SK-N-SH treated with all-trans-retinoic acid at 6 μM for 48 hours (cell line): ENCODE measurements at regions not wholly inside any gene's neighbourhood (a gene's known extent, or its start where the extent isn't known, plus 50 kb on each side); places are given as distances from the start of the nearest gene placed in this dataset.

Experiments
- ATAC-seq: fragments of 200-7000 bp; cut with Tn5 transposase; 3 replicates; pipeline ENCODE4 v1.9.1; 2020; ENCODE audit warnings: mild to moderate bottlenecking, moderate library complexity
- BACH2 ChIP-seq: fragments of 250-450 bp; sonication (Bioruptor Pico); IDR thresholded peaks from 2 replicates; pipeline ENCODE4 v1.9.0; 2021; ENCODE audit warnings: mild to moderate bottlenecking, borderline replicate concordance
- CREB5 ChIP-seq: fragments of 250-450 bp; sonication (Bioruptor Pico); IDR thresholded peaks from 2 replicates; pipeline ENCODE4 v1.5.1; 2020; ENCODE audit warnings: low read depth, mild to moderate bottlenecking, moderate library complexity
- CSDC2 ChIP-seq: fragments of 250-450 bp; sonication (Bioruptor Pico); IDR thresholded peaks from 2 replicates; pipeline ENCODE4 v1.5.0; 2020; ENCODE audit warnings: mild to moderate bottlenecking, moderate library complexity
- ESRRG ChIP-seq: fragments of 250-450 bp; sonication (Bioruptor Pico); IDR thresholded peaks from 2 replicates; pipeline ENCODE4 v1.6.1; 2021; ENCODE audit warnings: mild to moderate bottlenecking
- GLIS3 ChIP-seq: fragments of 250-450 bp; sonication (Bioruptor Pico); IDR thresholded peaks from 2 replicates; pipeline ENCODE4 v1.5.0; 2020; ENCODE audit warnings: mild to moderate bottlenecking, moderate library complexity
- ISL1 ChIP-seq: fragments of 250-450 bp; sonication (Bioruptor Pico); IDR thresholded peaks from 2 replicates; pipeline ENCODE4 v2.1.2; 2022; ENCODE audit warnings: mild to moderate bottlenecking, moderate library complexity
- OSR1 ChIP-seq: fragments of 250-450 bp; sonication (Bioruptor Pico); IDR thresholded peaks from 2 replicates; pipeline ENCODE4 v1.8.0; 2022; ENCODE audit warnings: moderate library complexity, mild to moderate bottlenecking, inconsistent platforms
- PPARA ChIP-seq: fragments of 250-450 bp; sonication (Bioruptor Pico); IDR thresholded peaks from 2 replicates; pipeline ENCODE4 v1.5.0; 2020; ENCODE audit warnings: mild to moderate bottlenecking, borderline replicate concordance
- RARB ChIP-seq: fragments of 250-450 bp; sonication (Bioruptor Pico); IDR thresholded peaks from 2 replicates; pipeline ENCODE4 v1.8.0; 2021; ENCODE audit warnings: mild to moderate bottlenecking, moderate library complexity
- SNAI2 ChIP-seq: fragments of 250-450 bp; sonication (Bioruptor Pico); IDR thresholded peaks from 2 replicates; pipeline ENCODE4 v1.5.0; 2020; ENCODE audit warnings: mild to moderate bottlenecking, moderate library complexity
- TCF4 ChIP-seq: fragments of 250-450 bp; sonication (Bioruptor Pico); IDR thresholded peaks from 2 replicates; pipeline ENCODE4 v1.8.0; 2021; ENCODE audit warnings: mild to moderate bottlenecking, moderate library complexity, borderline replicate concordance
- TOX ChIP-seq: fragments of 250-450 bp; sonication (Bioruptor Pico); IDR thresholded peaks from 2 replicates; pipeline ENCODE4 v1.8.0; 2021; ENCODE audit warnings: mild to moderate bottlenecking, moderate library complexity, borderline replicate concordance
- TSHZ2 ChIP-seq: fragments of 250-450 bp; sonication (Bioruptor Pico); IDR thresholded peaks from 2 replicates; pipeline ENCODE4 v1.5.0; 2020; ENCODE audit warnings: mild to moderate bottlenecking, moderate library complexity
- ZC3H10 ChIP-seq: fragments of 250-450 bp; sonication (Bioruptor Pico); IDR thresholded peaks from 2 replicates; pipeline ENCODE4 v1.5.1; 2021; ENCODE audit warnings: mild to moderate bottlenecking, moderate library complexity
- ZFP3 ChIP-seq: fragments of 250-450 bp; sonication (Bioruptor Pico); IDR thresholded peaks from 2 replicates; pipeline ENCODE4 v1.5.0; 2020; ENCODE audit warnings: mild to moderate bottlenecking, moderate library complexity
- ZFP30 ChIP-seq: fragments of 450-650 bp; formaldehyde crosslinking; IDR thresholded peaks from 2 replicates; pipeline ENCODE4 v1.5.0; 2022; ENCODE audit warnings: mild to moderate bottlenecking, moderate library complexity
- ZNF565 ChIP-seq: fragments of 450-650 bp; formaldehyde crosslinking; conservative IDR thresholded peaks from 2 replicates; pipeline ENCODE4 v1.5.0; 2020; ENCODE audit warnings: low read depth, mild to moderate bottlenecking, moderate library complexity
- ZNF70 ChIP-seq: fragments of 450-650 bp; formaldehyde crosslinking; IDR thresholded peaks from 2 replicates; pipeline ENCODE4 v1.5.0; 2020; ENCODE audit warnings: mild to moderate bottlenecking, moderate library complexity
- ZNF8 ChIP-seq: fragments of 450-650 bp; formaldehyde crosslinking; IDR thresholded peaks from 2 replicates; pipeline ENCODE4 v1.5.0; 2020; ENCODE audit warnings: mild to moderate bottlenecking, moderate library complexity
- TF ChIP-seq, protein P1 (sequence below): fragments of 250-450 bp; sonication (Bioruptor Pico); IDR thresholded peaks from 2 replicates; pipeline ENCODE4 v1.5.1; 2021; ENCODE audit warnings: mild to moderate bottlenecking, moderate library complexity
- TF ChIP-seq, protein P2 (sequence below): fragments of 250-450 bp; sonication (Bioruptor Pico); IDR thresholded peaks from 2 replicates; pipeline ENCODE4 v1.8.0; 2021; ENCODE audit warnings: low read depth, mild to moderate bottlenecking, moderate library complexity, borderline replicate concordance

DNA sequence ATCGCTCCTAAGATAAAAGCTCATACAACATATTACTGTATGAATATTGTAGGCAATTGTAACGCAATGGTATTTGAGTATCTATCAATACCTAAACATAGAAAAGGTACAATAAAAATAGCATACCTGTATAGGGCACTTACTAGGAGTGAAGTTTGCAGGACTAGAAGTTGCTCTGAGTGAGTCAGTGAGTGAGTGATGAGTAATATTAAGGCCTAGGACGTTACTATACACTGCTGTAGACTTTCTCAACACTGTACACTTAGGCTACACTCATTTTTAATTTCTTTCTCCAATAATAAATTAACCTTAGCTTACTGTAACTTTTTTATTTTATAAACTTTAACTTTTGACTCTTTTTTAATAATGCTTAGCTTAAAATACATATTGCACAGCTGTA, 546.9 kb downstream of the HACE1 start:
- TF ChIP-seq ZNF565 (no peak), GLIS3 (CRISPR knock-in tag) (no peak), OSR1 (CRISPR knock-in tag) (no peak), RARB (no peak), TOX (CRISPR knock-in tag) (no peak), PPARA (CRISPR knock-in tag) (no peak), SNAI2 (CRISPR knock-in tag) (no peak), ZNF70 (CRISPR knock-in tag) (no peak), ESRRG (no peak), CSDC2 (no peak), TSHZ2 (CRISPR knock-in tag) (no peak), ZFP30 (CRISPR knock-in tag) (no peak), TCF4 (no peak), ZFP3 (CRISPR knock-in tag) (no peak)
- TF ChIP-seq, protein P1, sequence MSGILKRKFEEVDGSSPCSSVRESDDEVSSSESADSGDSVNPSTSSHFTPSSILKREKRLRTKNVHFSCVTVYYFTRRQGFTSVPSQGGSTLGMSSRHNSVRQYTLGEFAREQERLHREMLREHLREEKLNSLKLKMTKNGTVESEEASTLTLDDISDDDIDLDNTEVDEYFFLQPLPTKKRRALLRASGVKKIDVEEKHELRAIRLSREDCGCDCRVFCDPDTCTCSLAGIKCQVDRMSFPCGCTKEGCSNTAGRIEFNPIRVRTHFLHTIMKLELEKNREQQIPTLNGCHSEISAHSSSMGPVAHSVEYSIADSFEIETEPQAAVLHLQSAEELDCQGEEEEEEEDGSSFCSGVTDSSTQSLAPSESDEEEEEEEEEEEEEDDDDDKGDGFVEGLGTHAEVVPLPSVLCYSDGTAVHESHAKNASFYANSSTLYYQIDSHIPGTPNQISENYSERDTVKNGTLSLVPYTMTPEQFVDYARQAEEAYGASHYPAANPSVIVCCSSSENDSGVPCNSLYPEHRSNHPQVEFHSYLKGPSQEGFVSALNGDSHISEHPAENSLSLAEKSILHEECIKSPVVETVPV, result no peak
- no peak for ATAC-seq

GRCh38 chr6:104306211-104306610, 553.5 kb downstream of the HACE1 start:
- TF ChIP-seq ESRRG, result no peak
- no peak for TF ChIP-seq ISL1 (CRISPR knock-in tag)
- TF ChIP-seq ZFP3 (CRISPR knock-in tag), result no peak
- TF ChIP-seq ZFP30 (CRISPR knock-in tag), result no peak
- no peak for TF ChIP-seq TCF4
- TF ChIP-seq BACH2, result no peak
- TF ChIP-seq GLIS3 (CRISPR knock-in tag), result no peak
- no peak for TF ChIP-seq OSR1 (CRISPR knock-in tag)
- TF ChIP-seq, all 23 proteins: peak for 0
- no peak for ATAC-seq

DNA sequence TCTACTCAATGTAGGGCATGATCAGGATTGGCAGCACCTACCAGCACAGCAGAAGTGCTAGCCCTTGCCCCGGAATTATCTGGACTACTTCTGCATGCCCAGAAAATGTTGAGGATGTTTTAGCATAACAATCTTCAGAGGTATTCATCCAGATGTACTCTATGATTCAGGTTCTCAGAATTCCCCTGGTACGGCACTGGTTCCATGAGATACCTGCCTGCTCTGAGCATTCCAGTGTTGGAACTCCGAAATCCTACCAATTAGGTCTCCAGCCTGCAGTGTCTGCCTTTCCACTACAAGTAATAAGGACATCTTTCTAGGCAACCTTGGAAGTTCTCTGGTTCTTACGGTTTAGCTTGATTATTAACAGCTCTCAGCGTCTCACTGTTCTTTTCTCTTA, 554.5 kb downstream of the HACE1 start:
- no peak for ATAC-seq
- TF ChIP-seq ZNF8 (CRISPR knock-in tag) (no peak), CSDC2 (no peak), ZFP3 (CRISPR knock-in tag) (no peak), ZC3H10 (no peak), TOX (CRISPR knock-in tag) (no peak), ESRRG (no peak), ISL1 (CRISPR knock-in tag) (no peak), CREB5 (CRISPR knock-in tag) (no peak), GLIS3 (CRISPR knock-in tag) (no peak), BACH2 (no peak), ZFP30 (CRISPR knock-in tag) (no peak), ZNF565 (no peak), ZNF70 (CRISPR knock-in tag) (no peak), TSHZ2 (CRISPR knock-in tag) (no peak), PPARA (CRISPR knock-in tag) (no peak), SNAI2 (CRISPR knock-in tag) (no peak), RARB (no peak)
- TF ChIP-seq, protein P2, sequence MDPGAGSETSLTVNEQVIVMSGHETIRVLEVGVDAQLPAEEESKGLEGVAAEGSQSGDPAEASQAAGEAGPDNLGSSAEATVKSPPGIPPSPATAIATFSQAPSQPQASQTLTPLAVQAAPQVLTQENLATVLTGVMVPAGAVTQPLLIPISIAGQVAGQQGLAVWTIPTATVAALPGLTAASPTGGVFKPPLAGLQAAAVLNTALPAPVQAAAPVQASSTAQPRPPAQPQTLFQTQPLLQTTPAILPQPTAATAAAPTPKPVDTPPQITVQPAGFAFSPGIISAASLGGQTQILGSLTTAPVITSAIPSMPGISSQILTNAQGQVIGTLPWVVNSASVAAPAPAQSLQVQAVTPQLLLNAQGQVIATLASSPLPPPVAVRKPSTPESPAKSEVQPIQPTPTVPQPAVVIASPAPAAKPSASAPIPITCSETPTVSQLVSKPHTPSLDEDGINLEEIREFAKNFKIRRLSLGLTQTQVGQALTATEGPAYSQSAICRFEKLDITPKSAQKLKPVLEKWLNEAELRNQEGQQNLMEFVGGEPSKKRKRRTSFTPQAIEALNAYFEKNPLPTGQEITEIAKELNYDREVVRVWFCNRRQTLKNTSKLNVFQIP (CRISPR knock-in tag), result no peak
- TF ChIP-seq, protein P1, result no peak
